H1 (cell line): ENCODE measurements at regions not wholly inside any gene's neighbourhood (a gene's known extent, or its start where the extent isn't known, plus 50 kb on each side); places are given as distances from the start of the nearest gene placed in this dataset.

Experiments used
- CTCF ChIA-PET: fragments of 300-600 bp; sonication (Branson Sonifier 250); formaldehyde crosslinking; loops from one replicate; lab custom pipeline; 2021; ENCODE audit not compliant: partially characterized antibody; lab: Charles Lee
- POLR2A ChIA-PET: fragments of 300-600 bp; sonication (Branson Sonifier 250); formaldehyde crosslinking; loops from one replicate; lab custom pipeline; 2021; ENCODE audit warnings: inconsistent platforms; ENCODE audit not compliant: partially characterized antibody; lab: Charles Lee
- DNase-seq, 2 experiments: peaks; one replicate each; pipeline versions ENCODE4 v3.0.0 to v3.0.0-alpha.2; 2010 to 2022; ENCODE audit warnings: low spot score in 2 of 2, low read depth in 1 of 2, mixed read lengths in 1 of 2
- FAIRE-seq: peaks from 2 replicates; lab custom pipeline; 2011; peaks lifted over from hg19 to GRCh38; lab: Jason Lieb, UNC
- H2AFZ ChIP-seq: 2 replicates; pipeline ENCODE4 v1.8.1; 2012; ENCODE audit warnings: low read length, inconsistent platforms
- H2AK5ac ChIP-seq: 2 replicates; pipeline ENCODE4 v1.6.1; 2013; ENCODE audit warnings: low read depth, low read length
- H2BK120ac ChIP-seq: replicated peaks from 2 replicates; pipeline ENCODE3; 2013; ENCODE audit warnings: low read depth, low read length, inconsistent platforms
- H2BK12ac ChIP-seq: 2 replicates; pipeline ENCODE4 v1.6.1; 2013; ENCODE audit warnings: low read depth, low read length
- H2BK15ac ChIP-seq: 2 replicates; pipeline ENCODE4 v1.6.1; 2013; ENCODE audit warnings: low read length
- H2BK20ac ChIP-seq: 2 replicates; pipeline ENCODE4 v1.6.1; 2013; ENCODE audit warnings: low read length
- H2BK5ac ChIP-seq: 2 replicates; pipeline ENCODE4 v1.6.1; 2013; ENCODE audit warnings: low read depth, low read length
- H3K14ac ChIP-seq: 2 replicates; pipeline ENCODE4 v1.6.1; 2013; ENCODE audit warnings: inconsistent platforms; ENCODE audit not compliant: insufficient read length
- H3K18ac ChIP-seq: 2 replicates; pipeline ENCODE4 v1.6.1; 2013; ENCODE audit warnings: low read length; ENCODE audit errors: extremely low read depth
- H3K23ac ChIP-seq: 2 replicates; pipeline ENCODE4 v1.6.1; 2013; ENCODE audit warnings: inconsistent platforms; ENCODE audit not compliant: insufficient read length
- H3K23me2 ChIP-seq: 2 replicates; pipeline ENCODE4 v1.6.1; 2013; ENCODE audit warnings: low read depth, low read length
- H3K27ac ChIP-seq: 2 replicates; pipeline ENCODE4 v1.6.1; 2011; ENCODE audit warnings: low read depth, low read length, inconsistent platforms
- H3K27me3 ChIP-seq, 4 experiments: replicated peaks in 1 of 4; 1 replicate in 1 of 4; 2 replicates in 3 of 4; pipeline versions ENCODE4 v1.6.1 to v1.8.1; 2011 to 2013; ENCODE audit warnings: low read length in 3 of 4, mild to moderate bottlenecking in 3 of 4, inconsistent platforms in 2 of 4, mixed read lengths in 2 of 4, moderate library complexity in 1 of 4; ENCODE audit not compliant: control insufficient read depth in 3 of 4, insufficient read depth in 3 of 4; ENCODE audit errors: extremely low read depth in 1 of 4
- H3K36me3 ChIP-seq, 4 experiments: 2 replicates each; pipeline versions ENCODE4 v1.6.1 to v1.8.1; 2011 to 2013; ENCODE audit warnings: mild to moderate bottlenecking in 4 of 4, low read length in 3 of 4, moderate library complexity in 2 of 4, control low read depth in 1 of 4, inconsistent platforms in 1 of 4; ENCODE audit not compliant: insufficient read depth in 4 of 4, control insufficient read depth in 2 of 4
- H3K4ac ChIP-seq: replicated peaks from 2 replicates; pipeline ENCODE3; 2013; ENCODE audit warnings: low read length, low read depth, mixed read lengths, inconsistent platforms; ENCODE audit not compliant: insufficient read length
- H3K4me1 ChIP-seq, 4 experiments: replicated peaks in 1 of 4; 1 replicate in 1 of 4; 2 replicates in 3 of 4; pipeline versions ENCODE4 v1.6.1 to v1.8.1; 2011 to 2013; ENCODE audit warnings: low read length in 3 of 4, inconsistent platforms in 2 of 4, mixed read lengths in 1 of 4; ENCODE audit not compliant: insufficient read depth in 4 of 4, control insufficient read depth in 3 of 4
- H3K4me2 ChIP-seq, 2 experiments: 2 replicates each; pipeline versions ENCODE4 v1.6.1 to v1.8.1; 2011 to 2013; ENCODE audit warnings: low read depth in 2 of 2, low read length in 2 of 2, control low read depth in 1 of 2, inconsistent platforms in 1 of 2, mild to moderate bottlenecking in 1 of 2; ENCODE audit not compliant: insufficient read depth in 1 of 2
- H3K4me3 ChIP-seq, 4 experiments: fragments of 200-600, 300-600 bp in 1 of 4; sonication (generic), shearing (Covaris generic), sonication (Bioruptor Twin) in 1 of 4; 2 replicates each; pipeline versions ENCODE4 v1.5.1 to v1.8.1; 2011 to 2016; ENCODE audit warnings: low read length in 4 of 4, low read depth in 3 of 4, control low read depth in 2 of 4, inconsistent platforms in 2 of 4, mild to moderate bottlenecking in 2 of 4, mixed read lengths in 1 of 4, moderate library complexity in 1 of 4; ENCODE audit not compliant: insufficient read depth in 2 of 4; ENCODE audit errors: extremely low read depth in 1 of 4
- H3K56ac ChIP-seq: replicated peaks from 2 replicates; pipeline ENCODE3; 2013; ENCODE audit warnings: low read depth, mild to moderate bottlenecking, mixed read lengths, low read length, inconsistent platforms; ENCODE audit not compliant: insufficient read length
- H3K79me1 ChIP-seq: 2 replicates; pipeline ENCODE4 v1.6.1; 2013; ENCODE audit warnings: low read depth, low read length, control low read depth
- H3K79me2 ChIP-seq, 2 experiments: 2 replicates each; pipeline versions ENCODE4 v1.6.1 to v1.8.1; 2012 to 2013; ENCODE audit warnings: low read length in 2 of 2, mild to moderate bottlenecking in 2 of 2, inconsistent platforms in 1 of 2; ENCODE audit not compliant: insufficient read depth in 2 of 2, control insufficient read depth in 1 of 2
- H3K9ac ChIP-seq, 4 experiments: replicated peaks in 1 of 4; 1 replicate in 1 of 4; 2 replicates in 3 of 4; pipeline versions ENCODE4 v1.6.1 to v1.8.1; 2011 to 2013; ENCODE audit warnings: low read depth in 3 of 4, low read length in 3 of 4, control low read depth in 2 of 4, mild to moderate bottlenecking in 2 of 4, moderate library complexity in 2 of 4, inconsistent platforms in 1 of 4; ENCODE audit errors: extremely low read depth in 1 of 4
- H3K9me3 ChIP-seq, 2 experiments: 2 replicates each; pipeline versions ENCODE4 v1.6.1 to v1.8.1; 2012 to 2013; ENCODE audit warnings: mild to moderate bottlenecking in 2 of 2, moderate library complexity in 2 of 2, control low read depth in 1 of 2, inconsistent platforms in 1 of 2, low read depth in 1 of 2, low read length in 1 of 2, mixed read lengths in 1 of 2; ENCODE audit not compliant: insufficient read depth in 2 of 2
- H4K20me1 ChIP-seq, 2 experiments: replicated peaks in 1 of 2; 2 replicates each; pipeline versions ENCODE3 to v1.8.1; 2011 to 2013; ENCODE audit warnings: inconsistent platforms in 2 of 2, low read length in 2 of 2, mild to moderate bottlenecking in 1 of 2; ENCODE audit not compliant: insufficient read depth in 2 of 2, control insufficient read depth in 1 of 2
- H4K5ac ChIP-seq: 2 replicates; pipeline ENCODE4 v1.6.1; 2013; ENCODE audit warnings: low read length, low read depth, mixed read lengths, inconsistent platforms; ENCODE audit not compliant: insufficient read length
- H4K8ac ChIP-seq: 2 replicates; pipeline ENCODE4 v1.8.0; 2013; ENCODE audit warnings: mild to moderate bottlenecking, moderate library complexity, low read length, inconsistent platforms; ENCODE audit not compliant: insufficient read depth; ENCODE audit errors: extremely low read depth
- H4K91ac ChIP-seq: replicated peaks from 2 replicates; pipeline ENCODE3; 2013; ENCODE audit warnings: low read length, mixed read lengths, inconsistent platforms; ENCODE audit not compliant: insufficient read length
- JUND ChIP-seq: IDR thresholded peaks from 2 replicates; pipeline ENCODE4 v1.6.1; 2011; ENCODE audit warnings: mild to moderate bottlenecking, improper control_type of control experiment, low read length
- RAD21 ChIP-seq, 2 experiments: IDR thresholded peaks in 1 of 2; conservative IDR thresholded peaks in 1 of 2; 2 replicates each; pipeline ENCODE4 v1.6.1; 2011; ENCODE audit warnings: low read depth in 2 of 2, low read length in 2 of 2, improper control_type of control experiment in 1 of 2, inconsistent platforms in 1 of 2, mild to moderate bottlenecking in 1 of 2, moderate library complexity in 1 of 2
- RFX5 ChIP-seq: IDR thresholded peaks from 2 replicates; pipeline ENCODE4 v1.6.1; 2011; ENCODE audit warnings: low read depth, low read length, improper control_type of control experiment, borderline replicate concordance
- SUZ12 ChIP-seq: fragments of 200-600 bp; sonication (generic); IDR thresholded peaks from 2 replicates; pipeline ENCODE4 v1.6.1; 2012; ENCODE audit warnings: mild to moderate bottlenecking, inconsistent platforms, low read length, moderate library complexity, mixed read lengths
- TAF1 ChIP-seq: IDR thresholded peaks from 2 replicates; pipeline ENCODE4 v1.6.1; 2011; ENCODE audit warnings: mild to moderate bottlenecking, low read depth, low read length
- TCF12 ChIP-seq: IDR thresholded peaks from 2 replicates; pipeline ENCODE4 v1.6.1; 2011; ENCODE audit warnings: low read depth, mild to moderate bottlenecking, low read length
- WGBS, 2 experiments: shearing (Covaris generic) in 1 of 2; methylation state at CpG; one replicate each; pipeline versions ENCODE4 v1.1.6 to v1.1.7; 2013 to 2015; ENCODE audit warnings: low lambda C conversion rate in 2 of 2, mixed read lengths in 2 of 2, inconsistent platforms in 1 of 2, low coverage in 1 of 2, missing lambda C conversion rate in 1 of 2; ENCODE audit not compliant: insufficient replicate concordance in 2 of 2, insufficient coverage in 1 of 2, insufficient read length in 1 of 2; ENCODE audit errors: extremely low coverage in 1 of 2, missing lambda C conversion rate in 1 of 2; 5-methylcytosine and 5-hydroxymethylcytosine counted together

DNA sequence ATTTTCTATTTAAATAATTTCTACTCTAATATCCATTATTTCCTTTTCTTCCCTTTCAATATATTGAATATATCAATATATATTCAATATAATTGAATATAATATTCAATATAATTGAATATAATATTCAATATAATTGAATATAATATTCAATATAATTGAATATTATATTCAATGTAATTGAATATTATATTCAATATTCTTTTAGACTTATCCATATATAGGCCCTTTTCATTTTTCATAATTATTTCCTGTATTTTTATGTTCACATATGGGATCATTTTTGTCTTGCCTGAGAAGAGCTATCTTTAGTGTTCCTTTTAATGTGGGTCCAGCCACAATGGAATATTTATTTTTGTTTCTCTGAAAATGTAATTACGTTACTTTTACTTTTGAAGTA is 88.9 kb upstream of the ESRRB start:
- CTCF ChIA-PET: interaction anchor here (0.6 kb wide), 1 partner anchor 479 kb away, joined by 3 read pairs; no protein-coding TSS in a partner anchor
- WGBS, 2 experiments: 94% methylated on average over 1 of the region's 1 CpG; no CpG with 5 or more reads in 1 of the 2 experiments
- TF ChIP-seq SUZ12 (no peak), RAD21 (IDR thresholded peaks at IDR 0.05 in 1 of 2, conservative IDR thresholded peaks at IDR 0.05 in 1 of 2; ENCODE audit: low read depth in 2 of 2, low read length in 2 of 2) (no peak), JUND (no peak), TCF12 (no peak), TAF1 (no peak), RFX5 (no peak)

More for the DNA sequence above, 88.9 kb upstream of the ESRRB start:
- H3K23me2 ChIP-seq: no peaks in the 10 kb centered on the region; the same call in 1 of the 2 replicates
- no peak overlapping the region for H3K4me3 ChIP-seq
- no peaks in the 10 kb centered on the region for H3K9me3 ChIP-seq
- no peak overlapping the region for H2BK5ac ChIP-seq
- no peaks in the 10 kb centered on the region for H3K79me2 ChIP-seq
- H3K18ac ChIP-seq: no peak overlapping the region
- H2BK120ac ChIP-seq: no peak overlapping the region
- no peaks in the 10 kb centered on the region for H3K79me1 ChIP-seq
- H4K5ac ChIP-seq: no peak overlapping the region
- H3K27me3 ChIP-seq: no peaks in the 10 kb centered on the region
- no peak overlapping the region for H2BK20ac ChIP-seq
- no peak overlapping the region for H3K4me2 ChIP-seq
- H2BK12ac ChIP-seq: no peak overlapping the region
- no peak overlapping the region for H2BK15ac ChIP-seq
- FAIRE-seq: no peak
- H3K9ac ChIP-seq: no peak overlapping the region
- H3K23ac ChIP-seq: no peak overlapping the region
- H3K4me1 ChIP-seq: no peaks in the 10 kb centered on the region
- H3K27ac ChIP-seq: no peak overlapping the region
- POLR2A ChIA-PET: interaction anchor here (0.6 kb wide), 1 partner anchor 79 kb away, joined by 3 read pairs; no protein-coding TSS in a partner anchor
- H2AFZ ChIP-seq: no peak overlapping the region
- H4K91ac ChIP-seq: no peak overlapping the region
- DNase-seq: no peak
- no peaks in the 10 kb centered on the region for H4K20me1 ChIP-seq
- no peak overlapping the region for H2AK5ac ChIP-seq
- no peak overlapping the region for H3K56ac ChIP-seq
- H4K8ac ChIP-seq: no peak overlapping the region
- H3K36me3 ChIP-seq: no peaks in the 10 kb centered on the region
- no peak overlapping the region for H3K4ac ChIP-seq
- no peak overlapping the region for H3K14ac ChIP-seq
